ENCODE measurements at regions not wholly inside any gene's neighbourhood (a gene's known extent, or its start where the extent isn't known, plus 50 kb on each side); places are given as distances from the start of the nearest gene placed in this dataset.

DNA sequence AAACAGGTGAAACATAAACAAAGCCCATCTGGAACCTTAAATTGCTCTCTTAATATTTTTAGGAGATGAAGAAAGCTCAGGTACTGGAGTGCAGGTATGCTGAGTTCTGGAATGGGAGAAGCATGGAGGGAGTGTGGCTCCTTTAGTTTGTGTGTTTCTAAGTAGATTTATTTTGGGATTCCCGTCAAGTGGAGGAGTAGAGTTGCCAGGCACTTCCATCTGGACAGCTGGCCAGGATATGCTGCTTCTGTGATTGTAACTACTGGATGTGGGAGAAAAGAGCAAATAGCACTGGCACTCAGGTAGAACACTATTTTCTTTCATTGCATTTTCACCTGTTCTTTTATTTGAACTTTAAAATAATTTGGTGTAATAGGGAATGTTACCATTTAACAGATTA is 182.3 kb upstream of the MAST4 start:
- TF ChIP-seq, protein P1, sequence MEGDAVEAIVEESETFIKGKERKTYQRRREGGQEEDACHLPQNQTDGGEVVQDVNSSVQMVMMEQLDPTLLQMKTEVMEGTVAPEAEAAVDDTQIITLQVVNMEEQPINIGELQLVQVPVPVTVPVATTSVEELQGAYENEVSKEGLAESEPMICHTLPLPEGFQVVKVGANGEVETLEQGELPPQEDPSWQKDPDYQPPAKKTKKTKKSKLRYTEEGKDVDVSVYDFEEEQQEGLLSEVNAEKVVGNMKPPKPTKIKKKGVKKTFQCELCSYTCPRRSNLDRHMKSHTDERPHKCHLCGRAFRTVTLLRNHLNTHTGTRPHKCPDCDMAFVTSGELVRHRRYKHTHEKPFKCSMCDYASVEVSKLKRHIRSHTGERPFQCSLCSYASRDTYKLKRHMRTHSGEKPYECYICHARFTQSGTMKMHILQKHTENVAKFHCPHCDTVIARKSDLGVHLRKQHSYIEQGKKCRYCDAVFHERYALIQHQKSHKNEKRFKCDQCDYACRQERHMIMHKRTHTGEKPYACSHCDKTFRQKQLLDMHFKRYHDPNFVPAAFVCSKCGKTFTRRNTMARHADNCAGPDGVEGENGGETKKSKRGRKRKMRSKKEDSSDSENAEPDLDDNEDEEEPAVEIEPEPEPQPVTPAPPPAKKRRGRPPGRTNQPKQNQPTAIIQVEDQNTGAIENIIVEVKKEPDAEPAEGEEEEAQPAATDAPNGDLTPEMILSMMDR (conservative IDR thresholded peaks at IDR 0.05; ENCODE audit: low read length): no peak
- TF ChIP-seq EZH2phosphoT487 (IDR thresholded peaks at IDR 0.05; ENCODE audit: borderline replicate concordance): no peak
